HL-60 (cell line): ENCODE measurements at regions not wholly inside any gene's neighbourhood (a gene's known extent, or its start where the extent isn't known, plus 50 kb on each side); places are given as distances from the start of the nearest gene placed in this dataset.

Experiments
- POLR2AphosphoS5 ChIP-seq: IDR thresholded peaks from 2 replicates; pipeline ENCODE4 v1.6.1; 2012; ENCODE audit warnings: low read depth
- TF ChIP-seq, protein P1 (sequence below): IDR thresholded peaks from one replicate; pipeline ENCODE4 v1.5.1; 2011; ENCODE audit warnings: low read length, control low read depth, inconsistent platforms; ENCODE audit not compliant: insufficient read depth

DNA sequence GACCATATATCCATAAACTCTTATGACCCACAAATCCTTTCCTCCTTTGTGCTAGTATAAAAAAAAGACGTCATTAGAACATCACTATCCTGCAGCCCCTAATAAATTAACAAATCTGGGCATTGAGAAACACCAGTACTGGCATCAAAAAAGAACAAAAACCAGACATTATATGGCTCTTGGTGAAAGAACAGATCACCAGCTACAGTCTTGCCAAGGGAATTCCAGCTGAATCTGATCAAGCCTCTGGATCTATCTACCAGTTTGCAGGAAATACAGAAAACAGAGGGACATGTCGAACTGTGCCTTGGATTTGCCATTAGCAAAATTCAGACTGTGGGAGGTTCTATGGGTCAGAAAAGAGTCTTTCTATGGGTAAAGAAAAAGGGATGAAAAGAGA lies 93.7 kb upstream of the DDX18 start:
- TF ChIP-seq, protein P1, sequence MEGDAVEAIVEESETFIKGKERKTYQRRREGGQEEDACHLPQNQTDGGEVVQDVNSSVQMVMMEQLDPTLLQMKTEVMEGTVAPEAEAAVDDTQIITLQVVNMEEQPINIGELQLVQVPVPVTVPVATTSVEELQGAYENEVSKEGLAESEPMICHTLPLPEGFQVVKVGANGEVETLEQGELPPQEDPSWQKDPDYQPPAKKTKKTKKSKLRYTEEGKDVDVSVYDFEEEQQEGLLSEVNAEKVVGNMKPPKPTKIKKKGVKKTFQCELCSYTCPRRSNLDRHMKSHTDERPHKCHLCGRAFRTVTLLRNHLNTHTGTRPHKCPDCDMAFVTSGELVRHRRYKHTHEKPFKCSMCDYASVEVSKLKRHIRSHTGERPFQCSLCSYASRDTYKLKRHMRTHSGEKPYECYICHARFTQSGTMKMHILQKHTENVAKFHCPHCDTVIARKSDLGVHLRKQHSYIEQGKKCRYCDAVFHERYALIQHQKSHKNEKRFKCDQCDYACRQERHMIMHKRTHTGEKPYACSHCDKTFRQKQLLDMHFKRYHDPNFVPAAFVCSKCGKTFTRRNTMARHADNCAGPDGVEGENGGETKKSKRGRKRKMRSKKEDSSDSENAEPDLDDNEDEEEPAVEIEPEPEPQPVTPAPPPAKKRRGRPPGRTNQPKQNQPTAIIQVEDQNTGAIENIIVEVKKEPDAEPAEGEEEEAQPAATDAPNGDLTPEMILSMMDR, result no peak
- TF ChIP-seq POLR2AphosphoS5, result no peak
